Stomach (tissue), 8 donors: ENCODE measurements at regions not wholly inside any gene's neighbourhood (a gene's known extent, or its start where the extent isn't known, plus 50 kb on each side); places are given as distances from the start of the nearest gene placed in this dataset.

ENCODE experiments used
- DNase-seq, 2 donors: peaks; one replicate each; pipeline versions ENCODE4 v3.0.0 to v3.0.0-alpha.2; 2013 to 2019
- H3K27ac ChIP-seq, 5 donors: fragments of 200-600 bp in 4 of 5; sonication (generic) in 4 of 5; one replicate each; pipeline ENCODE4 v1.5.1; 2013 to 2019; ENCODE audit warnings: mild to moderate bottlenecking in 1 of 5, moderate library complexity in 1 of 5
- H3K27me3 ChIP-seq, 3 donors: fragments of 200-600 bp; sonication (generic); one replicate each; pipeline ENCODE4 v1.5.1; 2017 to 2019; ENCODE audit warnings: mixed run types in 1 of 3
- H3K36me3 ChIP-seq, 4 donors: fragments of 200-600 bp; sonication (generic); 1 replicate in 3 of 4; 2 replicates in 1 of 4; pipeline ENCODE4 v1.5.1; 2016 to 2019
- H3K4me1 ChIP-seq, 4 donors: fragments of 200-600 bp; sonication (generic); one replicate each; pipeline ENCODE4 v1.5.1; 2016 to 2019
- H3K4me3 ChIP-seq, 4 donors: fragments of 200-600 bp; sonication (generic) in 3 of 4; one replicate each; pipeline ENCODE4 v1.5.1; 2016 to 2019; ENCODE audit warnings: mild to moderate bottlenecking in 1 of 4
- H3K9me3 ChIP-seq, 4 donors: fragments of 200-600 bp; sonication (generic); one replicate each; pipeline ENCODE4 v1.5.1; 2016 to 2019
- CTCF ChIP-seq, 7 experiments: fragments of 450-650 bp in 4 of 7; fragments of 200-600 bp in 3 of 7; sonication (generic) in 3 of 7; IDR thresholded peaks; one replicate each; pipeline ENCODE4 v1.5.1; 2016 to 2019; ENCODE audit warnings: antibody characterized with exemption in 7 of 7, control low read depth in 2 of 7, mild to moderate bottlenecking in 1 of 7
- EP300 ChIP-seq: sonication (generic); formaldehyde crosslinking; IDR thresholded peaks from one replicate; pipeline ENCODE4 v1.6.1; 2017; ENCODE audit warnings: antibody characterized with exemption
- POLR2A ChIP-seq, 4 donors: fragments of 450-650 bp; IDR thresholded peaks; one replicate each; pipeline ENCODE4 v1.6.1; 2016; ENCODE audit warnings: antibody characterized with exemption in 4 of 4, control low read depth in 2 of 4, mild to moderate bottlenecking in 1 of 4, moderate library complexity in 1 of 4
- POLR2AphosphoS5 ChIP-seq, 3 donors: sonication (generic); formaldehyde crosslinking; IDR thresholded peaks; one replicate each; pipeline ENCODE4 v1.6.1; 2016; ENCODE audit warnings: antibody characterized with exemption in 3 of 3
- WGBS, 5 donors: extraction: QIAGEN DNeasy Blood & Tissue Kit in 3 of 5; methylation state at CpG; one replicate each; pipeline versions ENCODE4 v1.1.5 to v1.1.7; 2013 to 2018; 5-methylcytosine and 5-hydroxymethylcytosine counted together
- intact Hi-C: fragments of 100-400 bp; cut with DNase I; formaldehyde crosslinking; loops from one replicate; pipeline ENCODE4 v1.15.1; 2023; ENCODE audit warnings: low total_unique reads
- donor health status: healthy with polysubstance abuse.
- donor health status: Bipolar disorder and iron deficiency.
- donor health status: healthy.

DNA sequence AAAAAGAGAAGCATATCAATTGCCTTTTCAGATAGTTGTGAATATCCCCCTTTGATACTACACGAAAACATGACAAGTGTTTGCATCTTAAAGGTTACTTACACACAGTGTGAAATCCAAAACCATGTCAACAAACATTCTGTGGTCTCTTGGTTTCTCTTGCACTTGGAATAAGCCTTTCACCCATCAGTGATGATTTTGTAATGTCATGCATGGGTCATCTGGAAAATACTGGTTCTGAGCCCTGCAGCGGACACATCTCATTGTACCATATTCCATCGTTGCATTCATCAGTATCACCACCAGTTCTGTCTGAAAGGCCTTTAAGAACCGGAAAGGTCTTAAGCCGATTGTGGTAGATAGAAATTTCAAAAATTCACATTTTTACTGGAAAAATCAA, 65.4 kb upstream of the SOX1 start:
- TF ChIP-seq CTCF (IDR thresholded peaks at IDR 0.05) = no peak
- DNase-seq = no peak

DNA sequence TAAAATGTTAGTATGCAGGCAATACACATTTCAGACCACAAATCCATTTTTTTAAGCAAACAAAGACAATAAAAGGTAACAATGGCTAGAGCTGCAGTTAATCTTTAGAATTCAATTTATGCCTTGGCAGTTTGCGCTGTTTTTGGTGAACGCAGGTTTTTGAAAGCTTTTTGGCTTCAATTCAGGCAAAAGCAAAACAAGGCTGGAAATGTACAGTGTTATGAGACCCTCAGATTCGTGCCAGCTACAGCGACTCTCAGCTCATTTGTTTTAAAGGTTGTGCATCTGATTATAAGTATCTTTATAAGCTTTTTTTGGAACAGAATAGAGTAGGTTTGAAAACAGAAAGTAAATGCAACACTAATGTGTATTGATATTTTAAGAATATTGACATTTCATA, 63.6 kb upstream of the SOX1 start:
- Histone ChIP-seq H3K36me3 (no peaks in the 10 kb centered on the region), H3K27me3 (peaks cover 0 to 37% (median 0%) of the 10 kb centered on the region in 3 donors), H3K4me1 (no peaks in the 10 kb centered on the region), H3K9me3 (peaks cover 2 to 13% (median 9%) of the 10 kb centered on the region in 4 donors), H3K4me3 (no peak overlapping the region), H3K27ac (no peak overlapping the region)
- intact Hi-C loops = no loop called here
- no peak for DNase-seq
- no peak for TF ChIP-seq POLR2A (IDR thresholded peaks at IDR 0.05)
- 55 to 79% (median 66%) methylated on average over 4 of the region's 4 CpGs for WGBS, 5 donors

More for the DNA sequence above, 65.4 kb upstream of the SOX1 start:
- no peaks in the 10 kb centered on the region for H3K4me1 ChIP-seq
- H3K27ac ChIP-seq = no peak overlapping the region
- H3K27me3 ChIP-seq = peaks cover 0 to 34% (median 0%) of the 10 kb centered on the region in 3 donors
- no peak overlapping the region for H3K4me3 ChIP-seq
- H3K36me3 ChIP-seq = no peaks in the 10 kb centered on the region
- intact Hi-C loops = no loop called here
- peaks cover 2 to 13% (median 8%) of the 10 kb centered on the region in 4 donors for H3K9me3 ChIP-seq
- WGBS, 5 donors = 88 to 92% (median 91%) methylated on average over 5 of the region's 5 CpGs

DNA sequence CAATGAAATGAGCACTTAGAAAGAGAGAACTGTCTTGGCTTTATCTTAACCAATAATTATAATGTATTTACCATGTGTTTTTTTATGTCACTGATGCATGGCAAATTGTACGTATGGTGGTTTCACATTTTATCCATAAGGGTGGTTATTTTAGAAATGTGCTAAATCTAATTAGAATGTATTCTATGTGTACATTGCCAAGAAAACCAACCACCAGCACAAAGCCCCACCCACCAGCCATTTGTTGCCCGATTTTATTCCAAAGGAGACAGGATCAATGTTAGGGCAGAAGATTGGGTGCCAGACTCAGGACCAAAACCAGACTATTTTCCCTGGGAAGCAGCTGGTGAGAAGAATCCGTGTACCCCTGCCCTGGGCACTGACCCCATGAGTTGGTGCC, 63.0 kb upstream of the SOX1 start:
- Histone ChIP-seq H3K4me1 (no peaks in the 10 kb centered on the region), H3K27me3 (peaks cover 0 to 31% (median 0%) of the 10 kb centered on the region in 3 donors), H3K27ac (no peak overlapping the region), H3K4me3 (no peak overlapping the region), H3K36me3 (no peaks in the 10 kb centered on the region), H3K9me3 (peaks cover 2 to 13% (median 9%) of the 10 kb centered on the region in 4 donors)
- TF ChIP-seq POLR2A (IDR thresholded peaks at IDR 0.05) = no peak
- no peak for TF ChIP-seq POLR2AphosphoS5 (IDR thresholded peaks at IDR 0.05)
- no peak for TF ChIP-seq CTCF (IDR thresholded peaks at IDR 0.05)
- TF ChIP-seq EP300 = no peak
- whole genome bisulfite sequencing, 5 donors = 76 to 86% (median 82%) methylated on average over 3 of the region's 3 CpGs
- intact Hi-C loops = no loop called here
- DNase-seq = no peak

- H3K27me3 ChIP-seq = peaks cover 0 to 23% (median 0%) of the 10 kb centered on the region in 3 donors
- peaks cover 2 to 13% (median 9%) of the 10 kb centered on the region in 4 donors for H3K9me3 ChIP-seq
- no peak overlapping the region for H3K4me3 ChIP-seq
- no peak for DNase-seq
- H3K4me1 ChIP-seq = no peaks in the 10 kb centered on the region
- H3K27ac ChIP-seq = no peak overlapping the region
- no peaks in the 10 kb centered on the region for H3K36me3 ChIP-seq
- intact Hi-C loops = no loop called here
- TF ChIP-seq CTCF (IDR thresholded peaks at IDR 0.05) = no peak
- TF ChIP-seq POLR2AphosphoS5 (IDR thresholded peaks at IDR 0.05) = no peak
- no peak for TF ChIP-seq POLR2A (IDR thresholded peaks at IDR 0.05)
- no peak for TF ChIP-seq EP300
- WGBS, 5 donors = 76 to 86% (median 80%) methylated on average over 3 of the region's 3 CpGs
These were observed 61.0 kb upstream of the SOX1 start for GRCh38 chr13:112005925-112006324.

DNA sequence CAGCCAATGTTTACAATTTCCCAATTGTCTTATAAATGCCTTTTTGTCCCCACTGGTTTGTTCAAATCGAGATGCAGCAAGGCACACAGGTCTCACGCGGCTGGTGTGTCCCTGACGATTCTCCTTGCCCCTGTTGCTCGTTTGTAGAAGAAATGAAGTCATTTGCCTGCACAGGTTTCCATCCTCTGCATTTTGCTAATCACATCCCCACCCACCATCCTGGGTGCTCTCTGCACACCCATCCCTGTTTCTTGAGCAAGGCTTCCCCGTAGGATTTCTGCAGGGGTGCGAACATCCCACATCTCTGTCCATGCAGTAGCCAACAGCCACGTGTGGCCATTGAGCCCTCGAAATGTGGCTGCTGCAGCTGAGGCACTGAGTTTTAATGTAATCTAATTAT, 59.8 kb upstream of the SOX1 start:
- intact Hi-C loops = no loop called here
- Histone ChIP-seq H3K9me3 (peaks cover 2 to 13% (median 9%) of the 10 kb centered on the region in 4 donors), H3K27ac (no peak overlapping the region), H3K4me3 (no peak overlapping the region), H3K27me3 (peaks cover 0 to 23% (median 0%) of the 10 kb centered on the region in 3 donors), H3K36me3 (no peaks in the 10 kb centered on the region), H3K4me1 (no peaks in the 10 kb centered on the region)
- 81 to 93% (median 89%) methylated on average over 9 of the region's 9 CpGs for WGBS, 5 donors
- DNase-seq = no peak
- TF ChIP-seq EP300 (no peak), CTCF (IDR thresholded peaks at IDR 0.05) (no peak), POLR2AphosphoS5 (IDR thresholded peaks at IDR 0.05) (no peak), POLR2A (IDR thresholded peaks at IDR 0.05) (no peak)
